Hematopoietic multipotent progenitor cell (in vitro differentiated cells): ENCODE measurements at regions not wholly inside any gene's neighbourhood (a gene's known extent, or its start where the extent isn't known, plus 50 kb on each side); places are given as distances from the start of the nearest gene placed in this dataset.

Source experiments
- DNase-seq, 3 donors: peaks; one replicate each; pipeline ENCODE4 v3.0.0-alpha.2; 2011 to 2015; ENCODE audit warnings: low read depth in 2 of 3, low spot score in 2 of 3

DNA sequence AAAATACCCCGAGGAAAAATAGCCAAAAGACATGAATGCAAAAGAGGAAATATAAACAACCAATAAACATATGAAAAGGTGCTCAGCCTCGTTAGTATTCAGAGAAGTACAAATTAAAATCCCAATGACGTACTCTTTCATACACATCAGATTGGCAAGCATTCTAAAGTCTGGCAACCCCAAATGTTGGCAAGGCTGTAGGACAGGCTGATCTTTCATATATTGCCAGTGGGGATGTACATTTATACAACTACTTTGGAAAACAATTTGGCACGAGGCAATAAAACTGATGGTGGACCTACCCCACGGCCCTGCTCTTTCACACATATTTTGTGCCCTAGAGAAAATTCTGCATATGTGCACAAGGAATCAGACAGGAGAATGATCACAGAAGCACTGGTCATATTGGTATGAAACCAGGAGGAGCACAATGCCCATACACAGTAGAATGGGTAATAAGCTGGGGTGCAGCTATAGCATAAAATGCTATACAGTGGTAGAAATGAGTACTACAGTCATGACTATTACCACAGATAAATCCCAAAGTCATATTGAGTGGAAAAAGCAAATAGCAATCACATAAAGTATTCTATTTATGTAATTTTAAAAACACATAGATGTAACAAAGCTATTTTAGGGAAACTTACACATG, 176.0 kb upstream of the SLC24A5 start:
- no peak for DNase-seq

DNA sequence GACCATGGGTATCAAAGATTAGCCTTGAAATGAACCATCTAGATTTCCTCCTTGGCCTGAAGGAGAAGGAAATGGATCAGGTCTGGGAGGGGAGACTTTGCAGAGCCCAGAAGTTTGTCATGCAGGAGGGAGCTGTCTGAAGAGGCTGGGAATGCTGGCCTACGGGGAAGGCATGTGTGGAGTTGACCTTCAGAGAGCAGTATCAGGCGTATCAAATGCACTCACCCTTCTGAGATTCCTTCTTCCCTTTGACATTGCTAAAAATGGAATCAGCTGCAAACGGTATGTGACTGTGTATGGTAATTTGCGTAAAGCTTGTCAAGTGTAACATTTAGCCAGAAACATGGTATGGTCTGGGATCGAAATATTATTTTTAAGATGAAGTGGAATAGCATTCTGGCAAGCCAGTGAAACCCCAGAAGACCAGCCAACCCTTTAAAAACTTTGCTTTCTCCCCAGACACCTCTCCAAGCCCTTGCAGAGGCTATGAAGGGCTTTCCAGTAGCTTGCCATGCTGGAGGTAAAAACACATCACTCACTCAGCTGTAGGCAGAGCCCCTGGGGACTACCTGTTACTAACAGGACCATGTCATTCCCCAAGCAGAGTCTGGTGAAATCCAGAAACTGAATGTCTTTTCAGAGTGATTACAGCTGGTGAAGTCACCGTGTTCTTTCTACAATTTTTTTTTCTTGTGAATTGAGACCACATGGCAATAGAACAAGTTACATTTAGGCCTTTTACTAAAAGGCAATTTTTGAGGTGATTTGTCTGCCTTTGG, 174.7 kb upstream of the SLC24A5 start:
- DNase-seq = no peak

DNA sequence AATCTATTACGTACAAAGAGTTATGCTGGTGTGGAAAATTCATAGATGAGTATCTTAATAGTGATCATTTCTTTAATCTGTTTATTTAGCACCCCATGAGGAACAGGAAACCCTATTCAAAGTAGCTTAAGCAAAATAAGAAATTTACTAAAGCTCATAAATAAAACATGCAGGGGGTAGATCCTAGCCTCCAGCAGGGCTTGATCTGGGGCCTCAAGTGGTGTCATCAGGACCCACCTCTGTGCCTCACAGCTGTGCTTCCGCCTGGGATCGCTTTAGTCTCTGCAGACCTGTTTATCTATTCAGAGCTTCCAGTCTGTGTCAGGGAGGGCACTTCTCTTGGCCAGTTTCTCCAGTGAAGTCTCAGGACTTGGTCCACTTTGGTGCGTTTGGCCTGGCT, 171.0 kb upstream of the SLC24A5 start:
- no peak for DNase-seq

DNA sequence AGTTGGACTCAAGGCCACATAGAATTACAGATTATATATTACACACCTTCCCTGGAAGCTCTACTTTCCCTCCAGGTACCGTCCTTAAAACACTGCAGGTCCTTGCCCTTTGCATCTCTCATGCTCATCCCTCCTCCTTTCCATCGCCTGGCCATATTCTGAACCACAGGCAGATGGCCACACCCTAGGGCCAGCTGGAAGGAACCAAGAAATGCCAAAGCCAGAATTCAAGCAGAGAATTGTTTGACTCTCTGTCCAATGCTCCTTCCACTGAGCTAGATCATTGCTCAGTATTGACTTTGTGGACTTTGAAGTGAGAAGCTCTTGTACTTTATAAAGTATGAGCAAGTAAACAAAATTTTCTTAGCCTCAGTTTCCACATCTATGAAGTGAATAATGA, 170.3 kb upstream of the SLC24A5 start:
- DNase-seq = no peak

DNA sequence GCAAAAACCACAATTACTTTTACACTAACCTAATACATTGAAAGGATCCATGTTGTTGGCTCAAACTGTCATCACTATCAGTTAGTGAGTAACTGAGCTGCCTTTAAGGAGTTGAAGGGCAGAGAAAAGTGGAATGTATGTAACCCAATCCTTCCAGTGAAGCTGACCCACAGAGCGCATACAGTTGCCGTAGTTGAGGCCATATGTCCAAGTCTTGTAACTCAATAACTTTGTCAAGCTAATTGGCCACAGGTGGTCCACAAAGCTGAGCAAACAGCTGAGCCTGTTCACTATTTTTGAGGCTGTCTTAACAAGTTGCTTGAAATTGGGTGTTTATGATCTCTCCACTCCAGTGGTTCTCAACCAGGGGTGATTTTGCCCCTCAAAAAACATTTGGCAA, 169.0 kb upstream of the SLC24A5 start:
- DNase-seq = no peak

DNA sequence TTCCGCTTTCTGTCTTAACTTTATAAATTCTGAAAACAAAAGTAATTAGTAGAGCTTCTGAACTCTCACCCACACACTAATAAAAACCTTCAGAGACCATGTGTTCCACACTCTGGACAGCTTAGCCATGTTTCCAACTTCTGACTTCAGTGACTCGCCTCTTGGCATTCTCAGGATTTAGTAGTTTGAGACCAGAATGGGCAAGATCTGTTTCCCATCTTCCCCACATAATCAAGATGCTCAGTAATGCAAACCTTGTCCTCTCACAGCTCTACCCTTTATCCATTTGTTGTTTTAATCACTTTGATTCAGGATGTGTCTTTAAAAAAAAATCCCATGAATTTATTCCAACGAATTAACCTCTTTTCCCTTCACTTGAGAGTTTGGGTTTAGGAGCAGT, 166.6 kb upstream of the SLC24A5 start:
- no peak for DNase-seq

DNA sequence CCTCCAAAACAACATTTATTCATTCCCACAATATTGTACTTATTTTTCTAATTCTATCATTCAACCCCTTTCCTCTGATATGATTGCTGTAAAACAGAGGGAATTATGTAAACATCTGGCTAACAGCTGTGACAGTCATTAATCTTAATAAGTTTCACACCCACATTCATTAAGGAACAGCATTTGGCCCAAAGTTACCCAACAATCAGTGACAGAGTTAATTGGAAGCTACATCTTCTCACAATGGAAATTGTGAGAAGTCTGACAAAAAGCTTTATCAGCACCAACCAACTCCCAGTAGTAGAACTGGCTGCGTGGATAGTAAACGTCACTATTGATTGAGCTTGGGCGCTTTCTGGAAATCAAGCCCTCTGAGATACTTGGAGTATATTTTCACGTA, 165.8 kb upstream of the SLC24A5 start:
- no peak for DNase-seq

DNA sequence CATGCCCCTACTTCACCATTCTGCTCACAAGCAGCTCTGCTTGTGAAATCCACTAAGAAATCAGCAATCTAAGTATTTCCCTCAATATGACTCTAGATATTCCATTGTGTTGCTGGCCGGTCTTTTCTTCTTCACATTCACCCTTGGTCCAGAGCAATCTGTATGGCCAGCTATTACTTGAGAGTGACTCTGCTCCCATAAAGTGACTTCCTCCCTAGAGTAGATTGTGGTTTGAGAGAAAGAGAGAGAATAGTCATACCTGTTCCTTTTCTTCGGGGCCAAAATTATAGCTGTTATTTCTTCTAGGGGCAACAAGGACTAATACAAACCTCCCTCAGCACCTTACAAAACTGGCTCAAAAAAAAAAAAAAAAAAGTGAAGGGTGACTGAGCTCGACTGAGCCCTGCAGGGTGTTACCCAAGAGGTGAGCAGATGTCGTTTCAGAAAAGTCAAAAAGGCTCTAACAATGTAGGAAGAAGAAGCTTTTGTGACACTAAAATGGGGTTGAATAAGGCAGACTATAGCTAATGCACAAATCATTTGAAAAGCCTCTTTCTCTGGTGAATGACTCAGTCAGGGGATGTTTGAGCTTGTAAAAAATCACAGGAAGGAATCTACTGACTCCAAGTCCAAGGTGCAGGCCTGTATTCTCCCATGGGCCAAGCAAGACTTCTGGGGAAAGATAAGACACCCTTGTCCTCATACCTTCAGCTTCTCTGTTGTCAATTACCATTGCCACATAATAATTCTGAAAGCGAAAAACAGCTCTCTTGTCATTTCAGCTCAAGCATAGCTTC, 161.0 kb upstream of the SLC24A5 start:
- no peak for DNase-seq

DNA sequence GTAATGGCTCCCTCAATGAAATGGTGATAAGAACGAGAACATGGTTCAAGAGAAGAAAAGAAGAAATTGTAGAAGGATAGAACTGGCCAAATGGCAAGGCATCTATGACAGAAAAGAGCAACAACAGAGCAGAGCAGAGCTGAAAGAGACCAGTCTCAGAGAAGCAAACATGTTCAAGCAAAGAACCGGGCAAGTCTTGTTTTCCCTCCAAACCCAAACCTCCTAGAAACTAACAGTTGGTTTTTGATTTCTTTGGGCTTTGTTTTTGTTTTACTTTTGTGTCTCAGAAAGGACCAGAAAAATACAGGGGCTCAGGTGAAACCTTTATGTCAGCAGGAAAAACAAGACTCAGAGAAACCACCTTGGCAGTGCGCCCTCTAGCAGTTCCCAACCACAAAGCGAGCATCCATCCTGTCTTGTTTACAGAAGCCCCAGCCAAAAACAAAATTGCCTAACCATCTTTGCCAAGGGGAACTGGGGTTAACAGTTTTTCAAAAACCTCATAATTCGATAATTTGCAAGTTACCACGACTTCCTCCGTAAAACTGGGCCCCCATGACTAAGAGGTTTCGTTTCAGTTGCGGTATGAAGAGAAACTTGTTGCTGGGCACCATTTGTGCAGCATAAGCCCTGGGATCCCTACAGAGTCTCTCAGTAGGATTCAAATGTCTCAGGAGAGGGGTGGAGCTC, 159.2 kb upstream of the SLC24A5 start:
- DNase-seq = peak in 2 of 3 donors; percentile 50 to 82

DNA sequence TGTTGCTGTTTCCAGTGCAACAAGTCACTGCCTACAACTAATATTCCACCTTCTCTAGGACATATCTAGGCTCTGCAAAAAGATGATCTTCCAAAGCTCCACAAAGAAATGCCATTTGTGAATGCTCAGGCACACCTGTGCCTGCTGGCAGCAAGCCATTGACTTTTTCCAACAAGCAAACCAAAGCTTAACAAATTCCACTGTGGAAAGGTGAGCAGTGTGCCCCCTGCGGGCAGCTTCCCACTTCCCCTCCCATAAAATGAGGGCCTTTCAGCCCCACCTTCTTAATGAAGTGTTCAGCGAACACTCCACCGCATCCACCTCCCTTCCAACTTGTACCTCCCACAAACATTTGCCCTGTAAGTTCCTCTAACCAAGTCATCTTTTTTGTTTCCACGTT, 157.5 kb upstream of the SLC24A5 start:
- no peak for DNase-seq

DNA sequence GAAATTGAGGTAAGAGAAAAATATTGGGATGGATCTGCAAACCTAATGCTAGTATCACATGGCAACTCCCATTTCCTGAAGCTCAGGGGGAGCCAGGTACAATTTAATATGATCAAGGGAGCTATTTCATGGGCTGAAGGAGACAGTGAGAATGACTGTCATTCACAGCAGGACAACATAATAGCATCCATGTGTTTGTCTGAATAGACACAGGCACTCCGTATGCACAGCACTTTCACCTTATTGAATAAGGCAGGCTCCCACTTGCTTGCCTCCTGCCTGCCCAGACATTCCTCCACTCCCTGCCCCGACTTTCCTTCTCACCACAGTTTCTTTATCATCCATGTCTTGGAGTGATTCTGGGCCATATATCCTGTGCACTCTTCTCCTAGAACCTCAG, 156.6 kb upstream of the SLC24A5 start:
- no peak for DNase-seq

DNA sequence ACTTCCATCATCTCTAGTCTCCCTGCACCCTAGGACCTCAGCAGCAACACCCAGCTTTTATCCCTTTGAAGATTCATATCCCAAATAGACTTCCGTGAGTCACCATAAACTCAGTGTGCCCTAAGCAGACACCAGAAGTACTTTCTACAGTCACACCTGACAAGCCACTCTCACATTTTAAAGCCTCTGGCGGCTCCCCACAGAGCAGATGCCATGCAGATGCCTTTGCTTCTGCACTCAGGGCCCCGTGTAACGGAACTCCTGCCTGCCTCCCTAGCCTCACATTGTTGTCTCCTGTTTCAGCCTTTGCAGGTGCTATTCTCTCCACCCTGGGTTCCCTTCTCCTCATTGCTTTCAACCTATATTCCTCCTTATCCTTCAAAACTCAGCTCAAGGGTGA, 155.5 kb upstream of the SLC24A5 start:
- no peak for DNase-seq

DNA sequence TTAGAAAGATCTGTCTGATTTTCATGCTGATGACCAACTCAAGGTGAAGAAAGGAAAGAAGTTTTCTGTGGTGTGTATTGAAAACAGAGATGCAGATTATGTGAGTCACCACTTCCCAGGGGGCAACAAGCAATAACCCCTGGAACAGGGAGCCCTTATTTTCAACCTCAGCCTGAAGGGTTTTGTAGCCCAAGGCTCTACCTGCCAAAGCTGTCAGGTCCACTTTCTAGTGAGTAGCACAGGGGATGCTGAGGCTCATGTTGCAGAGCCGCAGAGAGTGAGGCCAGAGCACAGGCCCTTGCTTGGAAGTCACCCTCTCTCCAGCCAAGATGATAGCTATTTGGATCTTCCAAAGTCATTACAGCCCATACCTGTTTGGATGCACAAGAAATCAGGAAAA, 152.2 kb upstream of the SLC24A5 start:
- DNase-seq = no peak

DNA sequence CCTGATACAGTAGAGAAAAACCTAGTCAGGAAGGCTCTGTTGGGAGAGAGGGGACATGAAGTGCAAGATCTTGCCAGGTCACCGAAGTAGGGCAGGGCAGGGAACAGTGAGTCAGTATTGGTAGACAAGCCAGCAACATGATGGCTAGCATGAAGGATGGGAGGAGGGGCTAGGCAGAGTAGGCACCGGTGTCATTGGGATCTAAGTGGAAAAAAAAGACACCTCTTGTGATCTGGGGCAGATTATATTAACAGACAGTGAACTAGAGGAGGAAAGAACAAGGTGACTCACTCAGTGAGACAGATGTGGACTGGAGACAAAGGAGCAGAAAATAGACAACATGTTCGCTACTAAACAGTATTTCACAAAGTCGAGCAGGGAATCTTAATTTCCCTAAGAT, 149.2 kb upstream of the SLC24A5 start:
- no peak for DNase-seq

DNA sequence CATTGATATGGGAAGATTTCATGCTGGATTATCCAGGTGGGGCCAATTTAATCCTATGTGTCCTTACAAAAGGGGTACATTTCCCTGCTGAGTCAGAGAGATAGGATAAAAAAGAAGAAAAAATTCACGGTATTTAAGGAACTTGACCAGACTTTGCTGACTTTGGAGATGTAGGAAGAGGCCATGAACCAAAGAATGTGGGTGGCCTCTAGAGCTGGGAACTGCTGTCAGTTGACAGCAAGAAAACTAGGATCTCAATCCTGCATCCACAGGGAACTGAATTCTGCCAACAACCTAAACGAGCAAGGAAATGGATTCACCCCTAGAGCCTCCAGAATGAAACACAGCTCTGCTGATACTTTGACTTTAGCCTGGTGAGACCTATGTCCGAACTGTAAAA, 148.1 kb upstream of the SLC24A5 start:
- DNase-seq = no peak

DNA sequence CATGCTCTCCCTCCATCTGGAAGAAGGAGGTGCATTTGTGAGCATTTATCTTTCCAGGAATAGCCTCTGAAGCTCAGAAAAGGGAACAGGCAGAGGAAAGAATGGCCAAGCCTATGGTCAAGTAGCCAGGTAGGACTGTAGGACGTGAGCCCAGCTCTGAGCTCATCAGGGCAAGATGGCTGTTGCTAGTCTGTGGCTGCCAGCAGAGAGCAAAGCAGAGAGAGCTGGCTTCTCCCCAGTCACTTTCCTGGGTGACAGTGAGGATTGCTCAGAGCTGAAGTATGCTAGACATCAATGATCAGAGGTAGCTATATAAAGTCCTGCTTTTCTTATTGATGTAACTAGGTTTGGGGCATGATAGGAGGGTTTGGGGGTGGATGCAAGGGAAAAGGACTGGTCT, 146.1 kb upstream of the SLC24A5 start:
- DNase-seq = no peak

DNA sequence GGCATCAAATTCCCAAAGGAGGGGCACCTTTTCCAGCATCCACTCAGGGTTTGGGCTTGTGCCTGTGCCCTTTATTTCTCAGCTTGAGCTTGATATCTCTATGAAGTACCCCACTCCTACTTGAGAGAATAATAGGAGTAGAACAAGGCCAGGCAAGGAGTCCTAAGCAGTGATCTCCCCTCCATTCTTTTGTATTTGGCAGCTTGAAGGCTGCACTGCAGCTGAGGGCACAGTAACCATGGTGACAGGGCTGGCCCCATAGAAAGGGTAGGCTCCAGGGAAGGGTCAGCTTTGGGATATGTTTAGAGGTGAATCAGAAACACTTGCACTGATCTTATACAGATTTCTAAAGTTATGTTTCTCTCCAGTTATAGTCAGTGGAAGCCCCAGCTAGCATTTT, 145.4 kb upstream of the SLC24A5 start:
- no peak for DNase-seq

DNA sequence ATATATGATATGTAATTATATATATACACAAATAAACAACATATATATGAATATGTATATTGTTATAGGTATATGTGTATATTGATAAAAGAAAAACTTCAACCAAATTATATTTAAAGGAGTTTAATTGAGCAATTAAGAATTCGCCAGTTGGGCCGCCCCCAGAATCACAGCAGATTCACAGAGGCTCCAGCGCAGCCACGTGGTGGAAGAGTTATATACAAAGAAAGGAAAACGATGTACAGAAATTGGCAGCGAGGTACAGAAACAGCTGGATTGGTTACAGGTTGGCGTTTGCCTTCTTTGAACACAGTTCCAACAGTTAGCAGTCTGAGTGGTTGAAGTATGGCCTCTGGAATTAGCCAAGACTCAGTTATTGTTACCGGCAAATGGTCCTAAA, 137.3 kb upstream of the SLC24A5 start:
- DNase-seq = no peak

DNA sequence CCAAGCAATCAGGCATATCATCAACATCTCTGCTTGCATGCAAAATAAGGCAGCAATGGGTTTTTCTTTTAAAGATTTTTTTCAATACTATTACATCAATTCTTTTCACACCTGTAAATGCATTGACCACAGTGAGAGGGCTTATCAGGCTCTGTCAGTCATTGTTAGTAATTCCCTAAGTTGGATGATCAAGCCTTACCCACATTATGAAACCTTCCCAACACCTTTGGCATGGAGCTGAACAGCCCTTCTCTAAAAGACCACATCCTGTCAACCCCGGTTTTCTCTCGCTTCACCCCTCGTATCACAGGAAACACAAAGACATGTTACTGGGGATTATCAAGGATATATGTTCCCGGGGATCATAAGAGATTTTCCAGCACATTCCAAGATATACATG, 135.2 kb upstream of the SLC24A5 start:
- no peak for DNase-seq

DNA sequence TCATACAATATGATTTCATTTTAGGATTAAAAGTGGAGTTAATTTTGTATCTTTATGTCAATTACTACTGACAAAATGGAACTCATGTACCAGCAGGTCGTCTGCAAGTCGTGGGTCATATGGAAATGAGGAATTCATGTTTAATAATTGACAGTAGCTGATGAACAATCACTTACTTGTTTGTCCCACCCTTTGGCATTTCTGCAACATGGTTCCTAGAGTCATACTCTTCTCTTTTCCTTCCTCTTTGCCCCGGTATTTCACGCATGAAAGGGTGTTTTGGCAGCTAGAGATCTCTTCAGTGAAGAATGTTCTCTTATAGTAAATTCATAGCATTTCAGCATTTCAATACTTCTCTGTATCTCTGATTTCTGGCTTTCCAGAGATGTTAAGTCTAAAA, 133.3 kb upstream of the SLC24A5 start:
- DNase-seq = no peak

DNA sequence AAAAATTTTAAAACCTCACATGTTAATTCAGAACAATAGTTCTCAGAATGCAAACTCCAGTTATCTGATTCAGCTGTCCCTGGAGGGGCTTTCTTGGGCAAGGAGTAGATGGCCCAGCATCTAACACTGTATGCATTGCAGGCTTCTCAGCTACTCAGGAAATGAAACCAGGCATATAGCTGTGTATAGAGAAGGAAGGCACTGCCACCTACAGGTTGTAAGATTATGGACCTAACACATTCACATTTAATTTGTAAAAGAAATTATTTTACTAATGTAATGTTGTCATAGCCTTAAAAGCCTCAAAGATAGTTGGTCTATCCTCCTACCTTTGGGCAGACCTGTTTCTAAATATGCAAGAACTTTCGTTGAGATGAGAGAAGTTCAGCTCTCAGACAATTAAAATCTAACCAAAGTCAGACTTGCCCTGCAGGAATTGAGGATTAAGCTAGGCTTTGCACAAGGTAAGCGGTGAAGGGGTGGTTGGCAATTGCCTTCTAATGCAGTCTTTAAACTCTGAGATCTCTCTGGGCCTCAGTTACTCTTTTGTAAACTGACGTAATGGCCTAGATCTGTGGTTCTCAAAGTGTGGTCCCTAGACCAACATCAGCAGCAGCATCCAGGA, 132.8 kb upstream of the SLC24A5 start:
- DNase-seq = peak in 2 of 3 donors; percentile 50 to 79
